HUES48 (cell line): ENCODE measurements at regions not wholly inside any gene's neighbourhood (a gene's known extent, or its start where the extent isn't known, plus 50 kb on each side); places are given as distances from the start of the nearest gene placed in this dataset.

Experiments
- H3K27ac ChIP-seq: one replicate; pipeline ENCODE4 v1.7.0; 2013; ENCODE audit warnings: low read depth, low read length, inconsistent platforms
- H3K27me3 ChIP-seq: 2 replicates; pipeline ENCODE4 v1.6.1; 2013; ENCODE audit warnings: mild to moderate bottlenecking, low read length; ENCODE audit not compliant: control insufficient read depth, insufficient read depth
- H3K36me3 ChIP-seq: 2 replicates; pipeline ENCODE4 v1.6.1; 2013; ENCODE audit warnings: low read length; ENCODE audit not compliant: control insufficient read depth, insufficient read depth
- H3K4me1 ChIP-seq: 2 replicates; pipeline ENCODE4 v1.6.1; 2013; ENCODE audit warnings: mild to moderate bottlenecking, low read length; ENCODE audit not compliant: control insufficient read depth, insufficient read depth
- H3K4me3 ChIP-seq: 2 replicates; pipeline ENCODE4 v1.5.1; 2013; ENCODE audit warnings: mild to moderate bottlenecking, low read depth, low read length
- H3K9ac ChIP-seq: 2 replicates; pipeline ENCODE4 v1.6.1; 2013; ENCODE audit warnings: mild to moderate bottlenecking, low read depth, low read length, moderate library complexity
- H3K9me3 ChIP-seq: 2 replicates; pipeline ENCODE4 v1.6.1; 2013; ENCODE audit warnings: low read length; ENCODE audit not compliant: control insufficient read depth, insufficient read depth

DNA sequence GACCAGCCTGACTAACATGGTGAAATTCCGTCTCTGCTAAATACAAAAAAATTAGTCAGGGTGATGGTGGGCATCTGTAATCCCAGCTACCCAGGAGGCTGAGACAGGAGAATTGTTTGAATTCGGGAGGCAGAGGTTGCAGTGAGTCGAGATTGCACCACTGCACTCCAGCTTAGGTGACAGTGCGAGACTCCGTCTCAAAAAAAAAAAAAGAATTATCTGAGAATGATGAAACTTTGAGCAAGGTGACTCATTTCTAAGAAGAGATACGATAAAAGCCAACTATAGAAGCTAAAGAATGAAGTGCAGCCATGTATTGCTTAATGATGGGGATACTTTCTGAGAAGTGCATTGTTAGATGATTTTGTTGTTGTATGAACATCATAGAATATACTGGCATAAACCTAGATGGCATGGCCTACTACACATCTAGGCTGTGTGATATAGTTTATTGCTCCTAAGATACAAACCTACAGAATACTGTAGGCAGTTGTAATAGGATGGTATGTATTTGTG lies 64.7 kb downstream of the SNRPE start:
- Histone ChIP-seq H3K27me3 (no peaks in the 10 kb centered on the region), H3K4me3 (no peak overlapping the region), H3K4me1 (no peaks in the 10 kb centered on the region), H3K9me3 (no peaks in the 10 kb centered on the region), H3K27ac (no peak overlapping the region), H3K36me3 (no peaks in the 10 kb centered on the region), H3K9ac (no peak overlapping the region)

DNA sequence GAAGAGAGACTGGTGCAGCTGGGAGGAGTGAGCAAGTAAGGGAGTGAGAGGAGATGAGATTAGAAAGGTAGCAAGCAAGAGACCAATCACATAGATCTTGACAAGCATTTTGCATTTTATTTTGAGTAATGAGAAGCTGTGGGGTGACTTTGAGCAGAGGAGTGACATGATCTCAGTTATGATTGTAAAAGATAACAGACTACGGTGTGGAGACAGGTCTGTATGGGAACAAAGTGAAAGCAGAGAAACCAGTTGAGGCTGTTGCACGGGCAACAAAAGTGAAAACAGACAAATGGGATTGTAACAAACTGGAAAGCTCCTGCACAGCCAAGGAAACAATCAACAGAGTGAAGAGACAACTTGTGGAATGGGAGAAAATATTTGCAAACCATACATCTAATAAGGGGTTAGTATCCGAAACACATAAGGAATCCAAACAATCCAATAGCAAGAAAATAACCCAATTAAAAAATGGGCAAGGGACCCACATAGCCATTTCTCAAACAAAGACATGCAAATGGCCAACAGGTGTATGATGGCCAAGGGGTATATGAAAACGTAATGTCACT lies 68.4 kb downstream of the SNRPE start:
- H3K27ac ChIP-seq, result no peak overlapping the region
- H3K36me3 ChIP-seq, result no peaks in the 10 kb centered on the region
- no peaks in the 10 kb centered on the region for H3K4me1 ChIP-seq
- H3K4me3 ChIP-seq, result no peak overlapping the region
- H3K27me3 ChIP-seq, result no peaks in the 10 kb centered on the region
- H3K9me3 ChIP-seq, result no peaks in the 10 kb centered on the region
- no peak overlapping the region for H3K9ac ChIP-seq

DNA sequence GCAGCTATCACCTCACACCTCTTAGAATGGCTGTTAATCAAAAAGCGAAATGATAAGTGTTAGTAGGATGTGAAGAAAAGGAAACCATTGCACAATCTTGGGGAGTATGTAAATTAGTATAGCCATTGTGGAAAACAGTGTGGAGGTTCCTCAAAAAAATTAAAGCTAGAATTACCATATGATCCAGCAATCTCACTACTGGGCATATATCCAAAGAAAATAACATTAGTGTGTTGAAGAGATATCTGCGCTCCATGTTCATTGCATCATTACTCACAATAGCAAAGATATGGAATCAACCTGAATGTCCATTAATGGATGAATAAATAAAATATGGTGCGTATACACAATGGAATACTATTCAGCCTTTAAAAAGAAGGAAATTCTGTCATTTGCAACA lies 68.9 kb downstream of the SNRPE start:
- no peak overlapping the region for H3K4me3 ChIP-seq
- no peaks in the 10 kb centered on the region for H3K36me3 ChIP-seq
- H3K27me3 ChIP-seq, result no peaks in the 10 kb centered on the region
- no peaks in the 10 kb centered on the region for H3K4me1 ChIP-seq
- H3K27ac ChIP-seq, result no peak overlapping the region
- H3K9ac ChIP-seq, result no peak overlapping the region
- no peaks in the 10 kb centered on the region for H3K9me3 ChIP-seq

DNA sequence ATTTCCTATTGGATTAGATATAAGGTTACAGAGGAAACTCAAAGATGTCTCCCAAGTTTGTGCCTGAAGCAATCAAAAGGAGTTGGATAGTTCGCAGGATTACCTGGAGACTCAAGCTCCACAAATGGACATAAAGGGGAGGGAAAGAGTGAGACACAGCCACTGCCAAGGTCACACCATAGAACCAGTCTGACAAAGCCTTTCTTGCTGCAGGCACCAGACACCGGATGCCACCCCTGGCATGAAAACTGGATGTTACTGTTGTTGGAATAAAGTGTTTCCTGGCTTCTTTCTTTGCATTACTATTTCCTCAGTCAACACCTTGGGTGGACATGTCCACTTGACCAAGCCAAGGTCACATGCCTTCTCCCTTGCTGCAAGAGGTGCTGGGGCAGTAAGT lies 70.6 kb downstream of the SNRPE start:
- no peak overlapping the region for H3K4me3 ChIP-seq

DNA sequence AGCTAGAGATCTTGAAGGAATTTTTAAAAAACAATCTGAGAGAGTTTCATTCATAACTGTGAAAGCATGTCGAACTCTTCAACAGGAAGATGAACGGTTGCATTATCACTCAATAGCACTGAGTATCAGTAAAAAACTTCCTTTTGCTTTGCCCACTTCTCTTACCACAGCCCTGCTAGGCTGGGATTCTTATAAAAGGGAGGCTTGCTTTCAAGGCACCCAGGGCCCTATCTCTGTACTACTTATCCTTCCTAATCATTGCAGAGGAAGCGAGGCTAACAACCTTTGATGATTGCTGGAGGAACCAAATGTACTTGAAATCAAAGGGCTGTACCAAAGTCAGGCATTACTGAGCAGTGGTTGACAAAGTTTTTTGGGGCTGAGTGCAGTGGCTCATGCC lies 71.2 kb downstream of the SNRPE start:
- H3K4me1 ChIP-seq, result no peaks in the 10 kb centered on the region
- no peak overlapping the region for H3K4me3 ChIP-seq
- no peak overlapping the region for H3K9ac ChIP-seq
- H3K27me3 ChIP-seq, result no peaks in the 10 kb centered on the region
- no peak overlapping the region for H3K27ac ChIP-seq
- H3K36me3 ChIP-seq, result no peaks in the 10 kb centered on the region
- no peaks in the 10 kb centered on the region for H3K9me3 ChIP-seq

More for the DNA sequence above, 70.6 kb downstream of the SNRPE start:
- Histone ChIP-seq H3K9me3 (no peaks in the 10 kb centered on the region), H3K27me3 (no peaks in the 10 kb centered on the region), H3K36me3 (no peaks in the 10 kb centered on the region), H3K9ac (no peak overlapping the region), H3K4me1 (no peaks in the 10 kb centered on the region), H3K27ac (no peak overlapping the region)

DNA sequence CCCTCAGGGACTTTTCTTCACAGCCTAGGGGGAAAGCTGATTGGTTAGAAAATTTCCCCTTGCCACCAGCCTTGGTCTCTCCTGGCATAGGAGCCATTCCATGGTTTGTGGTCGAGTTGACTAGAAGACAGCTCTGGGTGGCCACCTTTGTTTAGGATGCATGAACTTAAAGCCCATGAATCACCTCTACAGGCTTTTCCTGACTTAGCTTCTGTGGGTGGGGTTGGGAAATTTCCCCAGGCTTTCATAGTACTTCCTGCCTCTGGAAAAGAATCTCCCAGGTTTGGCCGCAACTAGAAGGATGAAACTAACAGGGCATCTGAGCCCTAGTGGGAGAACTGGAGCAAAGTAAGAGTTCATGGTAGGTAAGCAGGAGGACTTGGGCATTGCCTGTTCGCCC lies 72.6 kb downstream of the SNRPE start:
- Histone ChIP-seq H3K27me3 (no peaks in the 10 kb centered on the region), H3K9me3 (no peaks in the 10 kb centered on the region), H3K36me3 (no peaks in the 10 kb centered on the region), H3K27ac (no peak overlapping the region), H3K9ac (no peak overlapping the region), H3K4me3 (no peak overlapping the region), H3K4me1 (no peaks in the 10 kb centered on the region)

DNA sequence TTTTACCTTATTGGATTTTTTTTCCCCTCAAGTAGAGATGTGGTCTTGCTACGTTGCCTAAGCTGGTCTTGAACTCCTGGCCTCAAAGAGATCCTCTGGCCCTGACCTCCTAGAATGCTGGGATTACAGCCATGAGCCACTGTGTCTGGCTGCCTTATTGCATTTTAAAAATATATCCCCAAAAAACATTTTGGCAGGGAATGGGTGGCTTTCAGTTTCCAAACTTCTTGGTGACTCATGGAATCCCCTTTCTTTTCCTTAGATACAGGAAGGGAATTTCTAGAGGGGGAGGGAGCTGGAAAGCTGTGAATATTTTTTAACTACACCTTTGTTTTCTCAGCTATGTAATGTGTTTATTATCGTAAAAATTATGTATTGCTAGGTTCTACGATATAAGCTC lies 73.3 kb downstream of the SNRPE start:
- no peaks in the 10 kb centered on the region for H3K27me3 ChIP-seq
- no peaks in the 10 kb centered on the region for H3K36me3 ChIP-seq
- H3K4me3 ChIP-seq, result no peak overlapping the region
- no peaks in the 10 kb centered on the region for H3K9me3 ChIP-seq
- H3K4me1 ChIP-seq, result no peaks in the 10 kb centered on the region
- H3K27ac ChIP-seq, result no peak overlapping the region
- H3K9ac ChIP-seq, result no peak overlapping the region

DNA sequence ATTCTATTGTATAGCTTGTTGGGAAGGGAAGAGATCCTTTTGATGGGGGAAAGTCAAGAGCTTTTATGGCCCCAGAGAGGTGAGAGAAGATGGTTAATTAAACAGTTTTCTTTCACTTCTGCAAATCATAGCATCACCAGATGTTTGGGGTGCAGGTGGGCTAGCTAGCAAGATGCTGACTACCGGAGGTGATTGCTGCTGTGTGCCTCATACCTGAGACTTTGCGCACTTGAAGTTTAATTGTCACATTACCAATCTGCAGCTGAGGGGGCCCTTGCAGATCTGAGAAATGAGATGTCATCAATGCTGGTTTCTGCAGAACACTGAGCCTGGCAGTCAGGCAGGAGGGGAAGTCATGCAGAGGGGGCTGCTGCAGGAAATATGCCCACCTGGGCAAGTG lies 73.9 kb downstream of the SNRPE start:
- no peak overlapping the region for H3K27ac ChIP-seq
- no peaks in the 10 kb centered on the region for H3K4me1 ChIP-seq
- H3K9me3 ChIP-seq, result no peaks in the 10 kb centered on the region
- no peak overlapping the region for H3K4me3 ChIP-seq
- no peaks in the 10 kb centered on the region for H3K36me3 ChIP-seq
- H3K27me3 ChIP-seq, result no peaks in the 10 kb centered on the region
- H3K9ac ChIP-seq, result no peak overlapping the region

DNA sequence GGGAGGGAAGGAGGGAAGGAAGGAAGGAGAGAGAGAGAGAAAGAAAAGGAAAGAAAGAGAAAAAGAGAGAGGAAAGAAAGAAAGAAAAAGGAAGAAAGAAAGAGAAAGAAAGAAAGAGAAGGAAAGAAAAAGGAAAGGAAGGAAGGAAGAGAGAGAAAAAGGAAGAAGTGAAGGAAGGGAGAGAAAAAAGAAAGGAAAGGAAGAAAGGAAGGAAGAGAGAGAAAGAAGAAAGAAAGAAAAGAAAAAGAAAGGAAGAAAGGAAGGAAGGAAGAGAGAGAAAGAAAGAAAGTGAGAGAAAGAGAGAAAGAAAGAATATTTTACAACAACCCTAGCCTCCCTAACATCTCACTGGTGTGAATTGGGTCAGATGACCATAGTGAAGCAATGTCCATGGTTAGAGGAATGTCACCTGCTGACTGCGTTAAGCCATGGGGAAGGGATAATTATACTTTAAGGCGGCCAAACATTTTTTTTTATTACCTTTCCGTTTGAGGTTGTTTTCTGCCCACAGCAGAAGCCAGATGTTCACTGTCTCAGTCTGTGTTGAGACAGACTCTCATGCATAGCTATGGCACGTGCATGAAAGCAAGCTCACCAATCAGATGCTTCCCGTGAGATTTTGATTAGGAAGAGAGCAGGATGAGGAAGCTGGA lies 76.4 kb downstream of the SNRPE start:
- H3K27ac ChIP-seq, result no peak overlapping the region
- H3K9me3 ChIP-seq, result no peaks in the 10 kb centered on the region
- H3K4me3 ChIP-seq, result no peak overlapping the region
- H3K9ac ChIP-seq, result no peak overlapping the region
- H3K27me3 ChIP-seq, result no peaks in the 10 kb centered on the region
- no peaks in the 10 kb centered on the region for H3K36me3 ChIP-seq
- H3K4me1 ChIP-seq, result no peaks in the 10 kb centered on the region

DNA sequence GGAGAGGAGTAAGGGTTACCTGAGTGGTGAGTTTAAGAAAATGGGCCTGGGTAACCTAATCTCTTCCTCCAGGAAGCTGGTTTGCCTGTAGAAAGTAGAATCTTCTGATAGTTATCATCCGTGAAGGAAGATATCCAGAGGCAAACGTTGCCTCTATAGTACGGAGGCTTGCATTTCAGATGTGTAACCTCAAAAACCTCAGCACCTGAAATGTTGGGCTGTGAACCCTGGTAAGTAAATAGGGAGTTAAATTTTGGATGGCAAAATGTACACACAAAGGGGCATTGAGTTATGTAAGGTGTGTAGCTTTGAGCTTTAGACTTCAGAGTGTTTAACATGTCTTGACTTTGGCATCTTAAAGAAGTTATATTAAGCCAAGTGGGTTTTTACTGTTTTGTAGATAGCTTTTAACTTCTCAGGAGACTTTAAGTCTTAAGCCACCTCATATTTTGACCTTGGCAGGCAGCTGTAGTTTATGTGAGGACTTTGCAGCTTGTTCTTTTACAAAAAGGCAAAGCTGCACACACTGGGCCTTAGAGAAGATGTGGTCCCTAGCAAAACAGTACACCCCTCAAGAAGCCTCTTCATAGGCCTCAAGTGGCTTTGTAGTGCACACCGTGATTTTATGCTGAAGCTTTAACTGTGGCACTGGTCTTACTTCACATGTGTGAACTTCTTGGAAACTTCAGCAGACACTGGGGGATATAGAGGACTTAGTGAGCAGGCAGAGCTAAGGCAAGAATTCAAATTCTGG lies 83.4 kb downstream of the SNRPE start:
- Histone ChIP-seq H3K9me3 (no peaks in the 10 kb centered on the region), H3K27ac (no peak overlapping the region), H3K4me3 (no peak overlapping the region), H3K4me1 (no peaks in the 10 kb centered on the region), H3K36me3 (no peaks in the 10 kb centered on the region), H3K27me3 (no peaks in the 10 kb centered on the region), H3K9ac (no peak overlapping the region)

DNA sequence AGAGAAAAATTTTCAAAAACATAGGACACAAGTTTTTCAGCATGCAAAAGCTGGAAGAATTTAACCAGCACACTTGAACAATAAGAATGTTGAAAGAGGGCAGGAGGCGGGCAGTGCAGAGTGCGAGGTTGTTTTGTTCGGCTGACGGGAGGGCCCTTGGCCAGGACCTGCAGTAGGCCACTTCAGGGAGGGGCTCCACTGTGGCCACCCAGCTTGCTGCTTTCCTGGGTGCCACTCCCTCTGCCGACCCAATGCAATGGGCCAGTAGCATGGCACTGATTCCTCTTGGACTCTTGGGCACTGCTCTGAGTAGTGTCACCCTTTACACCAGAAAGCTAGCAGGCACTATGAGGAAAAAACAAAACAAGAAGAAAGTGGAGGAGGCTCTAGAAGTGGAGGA lies 92.9 kb downstream of the SNRPE start:
- Histone ChIP-seq H3K9me3 (peaks cover 29% of the 10 kb centered on the region), H3K4me3 (no peak overlapping the region), H3K27ac (no peak overlapping the region), H3K4me1 (no peaks in the 10 kb centered on the region), H3K9ac (no peak overlapping the region), H3K27me3 (no peaks in the 10 kb centered on the region), H3K36me3 (no peaks in the 10 kb centered on the region)
